ENCODE measurements at regions not wholly inside any gene's neighbourhood (a gene's known extent, or its start where the extent isn't known, plus 50 kb on each side); places are given as distances from the start of the nearest gene placed in this dataset.

GRCh38 chr11:134517115-134517514, 105.1 kb upstream of the B3GAT1 start:
- in situ Hi-C loops (cut with HindIII; ENCODE audit: low sequenced_read_pairs): no loop called here
- no peak for DNase-seq (ENCODE audit: low spot score)

- in situ Hi-C loops (cut with HindIII; ENCODE audit: low sequenced_read_pairs): no loop called here
- peak; percentile 5 for DNase-seq (ENCODE audit: low spot score)
These were observed 104.5 kb upstream of the B3GAT1 start for GRCh38 chr11:134516529-134516928.

DNA sequence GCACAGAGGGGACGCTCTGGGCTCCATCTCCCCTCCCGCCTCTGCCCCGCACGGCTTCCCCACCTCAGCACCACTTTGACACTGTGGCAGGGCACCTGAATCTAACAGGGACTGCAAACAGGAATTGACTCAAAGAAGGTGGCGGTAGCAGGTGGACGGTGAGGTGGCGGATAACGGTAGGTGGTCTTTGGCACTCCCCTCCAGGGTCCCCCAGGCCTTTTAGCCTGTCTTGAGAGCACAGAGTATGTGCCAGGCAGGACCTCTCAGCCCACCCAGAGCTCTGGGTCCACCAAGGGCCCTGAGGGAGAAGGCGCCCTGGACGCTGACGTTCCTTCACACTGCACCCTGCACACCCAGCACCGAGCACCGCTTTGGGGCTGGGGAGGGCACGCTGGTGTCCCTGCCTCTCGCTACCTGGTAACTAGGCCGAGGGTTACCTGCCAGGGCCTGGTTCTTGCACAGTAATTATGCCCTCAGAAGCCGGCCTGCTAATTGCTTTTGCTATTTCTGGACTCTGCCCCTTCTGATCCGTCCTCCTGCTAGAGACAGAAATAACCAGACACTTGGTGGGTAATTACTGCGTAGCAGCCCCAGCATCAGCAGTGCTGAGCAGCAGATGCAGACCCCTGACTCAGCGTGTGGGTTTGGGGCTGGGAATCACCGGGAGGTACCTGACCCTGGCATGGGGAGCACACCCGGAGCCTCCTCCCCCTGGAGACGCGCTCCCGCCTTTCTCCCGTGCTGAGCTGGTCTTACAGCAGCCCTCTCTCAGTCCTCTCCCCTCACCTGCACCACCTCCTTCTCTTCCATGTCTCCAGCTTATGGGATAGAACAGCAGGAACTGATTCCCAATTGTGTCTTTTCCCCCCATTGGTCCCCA, 103.3 kb upstream of the B3GAT1 start:
- in situ Hi-C loops (cut with HindIII; ENCODE audit: low sequenced_read_pairs): no loop called here
- peak; percentile 11 for DNase-seq (ENCODE audit: low spot score)

DNA sequence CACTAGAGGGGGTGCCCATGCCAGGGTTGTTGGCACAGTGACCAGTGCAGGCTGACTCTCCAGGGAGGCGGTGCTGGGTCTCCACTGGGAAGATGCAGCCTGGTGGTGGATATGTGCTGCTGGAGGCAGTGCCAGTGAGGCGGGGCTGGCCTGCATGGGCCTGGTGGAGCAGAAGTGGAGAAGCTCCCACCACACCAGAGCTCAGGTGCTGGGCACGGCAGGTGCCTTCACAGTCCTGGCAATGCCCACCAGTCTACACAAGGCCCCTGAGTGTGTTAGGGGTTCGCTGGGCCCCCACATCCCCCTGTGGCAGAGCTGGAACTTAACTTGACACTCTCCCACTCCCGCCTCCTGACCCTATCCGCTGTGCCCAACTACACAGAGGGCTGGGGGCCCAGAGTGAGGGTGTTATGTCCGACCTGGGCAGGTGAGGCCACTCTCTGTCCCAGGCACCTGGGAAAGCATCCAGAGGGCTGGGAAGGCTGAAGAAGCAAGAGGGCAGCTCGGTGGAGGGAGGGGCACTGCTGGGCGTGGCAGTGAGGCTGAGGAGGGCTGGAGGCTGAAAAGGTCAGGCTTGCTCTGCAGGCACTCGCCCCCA, 102.4 kb upstream of the B3GAT1 start:
- no peak for DNase-seq (ENCODE audit: low spot score)
- in situ Hi-C loops (cut with HindIII; ENCODE audit: low sequenced_read_pairs): no loop called here

GRCh38 chr11:134513585-134514120, 101.6 kb upstream of the B3GAT1 start:
- no peak for DNase-seq (ENCODE audit: low spot score)
- in situ Hi-C loops (cut with HindIII; ENCODE audit: low sequenced_read_pairs): no loop called here

DNA sequence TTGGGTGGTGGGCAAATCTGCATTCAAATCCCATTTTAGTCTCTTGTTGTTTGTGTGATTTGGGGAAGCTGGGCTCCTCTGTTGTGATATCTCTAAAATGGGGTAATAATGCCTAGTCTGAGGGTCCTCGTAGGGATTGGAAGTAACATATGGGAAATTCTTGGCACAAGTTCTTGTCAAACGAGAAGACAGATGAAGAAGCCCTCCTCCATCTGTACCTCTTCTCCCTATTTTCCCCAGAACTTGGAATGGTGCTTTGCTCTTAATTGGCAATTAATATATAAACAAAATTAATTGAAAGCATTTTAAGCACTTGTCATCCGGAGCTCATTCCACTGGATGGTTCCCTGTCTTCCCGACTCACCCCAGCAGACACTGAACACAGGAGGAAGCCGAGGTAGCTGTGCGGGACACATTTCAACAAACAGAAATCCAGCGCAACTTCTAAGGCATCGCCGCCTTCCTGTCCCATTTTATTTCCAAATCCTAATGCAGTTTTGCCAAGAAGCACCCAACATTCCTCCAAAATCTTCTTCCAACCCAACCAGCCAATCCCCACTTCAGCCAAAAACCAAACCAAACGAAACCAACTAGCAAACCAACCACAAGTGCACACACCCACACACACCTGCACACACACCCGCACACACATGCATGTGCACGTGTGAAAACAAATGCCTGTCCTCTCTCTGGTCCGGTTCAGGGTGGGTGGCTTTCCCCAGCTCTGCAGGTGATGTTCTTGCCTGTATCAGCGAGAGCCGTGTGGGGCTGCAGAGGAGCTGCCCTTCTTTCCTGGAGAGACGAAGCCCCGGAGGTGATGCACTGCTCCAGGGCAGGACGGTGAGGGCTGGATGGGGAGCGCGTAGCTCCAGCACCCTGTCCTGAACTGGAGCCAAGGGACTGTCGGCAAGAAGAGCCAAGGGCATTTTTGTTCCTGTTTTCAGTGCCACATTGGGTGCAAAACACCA, 100.8 kb upstream of the B3GAT1 start:
- in situ Hi-C loops (cut with HindIII; ENCODE audit: low sequenced_read_pairs): no loop called here
- DNase-seq (ENCODE audit: low spot score): no peak

- DNase-seq (ENCODE audit: low spot score): no peak
- in situ Hi-C loops (cut with HindIII; ENCODE audit: low sequenced_read_pairs): no loop called here
These were observed 100.0 kb upstream of the B3GAT1 start for GRCh38 chr11:134512061-134512460.

- no peak for DNase-seq (ENCODE audit: low spot score)
- in situ Hi-C loops (cut with HindIII; ENCODE audit: low sequenced_read_pairs): no loop called here
These were observed 99.2 kb upstream of the B3GAT1 start for GRCh38 chr11:134511255-134511654.

- DNase-seq (ENCODE audit: low spot score): no peak
- in situ Hi-C loops (cut with HindIII; ENCODE audit: low sequenced_read_pairs): no loop called here
These were observed 98.4 kb upstream of the B3GAT1 start for GRCh38 chr11:134510233-134511040.

DNA sequence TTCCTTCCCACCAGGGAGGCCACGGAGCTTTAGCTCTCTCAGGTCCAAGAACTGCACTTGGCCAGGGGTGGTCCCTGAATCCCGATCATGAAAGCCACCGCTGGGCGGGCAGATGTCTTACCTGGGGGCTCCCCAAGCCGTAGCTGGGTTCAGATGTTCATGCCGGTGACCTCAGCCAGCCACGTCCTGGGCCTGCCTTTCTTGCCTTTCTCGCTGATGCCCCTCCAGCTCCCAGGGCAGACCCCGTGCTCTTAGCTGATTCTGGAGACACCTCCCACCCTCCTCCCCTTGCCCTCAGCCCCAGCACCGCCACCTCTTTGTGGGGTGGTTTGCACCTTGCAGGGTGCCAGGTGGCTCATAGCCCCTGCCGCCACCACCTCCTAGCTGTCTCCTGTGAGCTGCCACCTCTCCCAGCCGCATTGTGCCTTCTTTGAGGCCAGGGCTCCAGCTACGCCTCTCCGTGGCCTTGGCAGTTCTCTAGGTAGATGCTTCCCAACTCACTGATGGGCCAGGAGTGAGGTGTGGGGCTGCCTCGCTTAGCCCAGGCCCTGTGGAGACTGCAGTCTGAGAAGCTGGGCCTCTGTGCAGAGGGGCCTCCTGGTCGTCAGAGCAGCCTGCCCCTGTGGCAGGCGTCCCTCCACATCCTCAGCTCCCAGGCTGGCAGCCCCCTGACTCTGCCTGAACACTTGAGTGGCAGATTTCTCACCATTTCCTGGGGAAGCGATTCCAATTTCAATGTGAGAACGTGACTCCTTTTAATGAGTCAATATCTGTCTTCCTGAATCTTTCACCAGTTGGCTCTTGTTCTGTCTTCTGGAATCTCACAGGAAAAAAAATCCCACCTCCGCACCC, 97.6 kb upstream of the B3GAT1 start:
- DNase-seq (ENCODE audit: low spot score): no peak
- in situ Hi-C loops (cut with HindIII; ENCODE audit: low sequenced_read_pairs): no loop called here

DNA sequence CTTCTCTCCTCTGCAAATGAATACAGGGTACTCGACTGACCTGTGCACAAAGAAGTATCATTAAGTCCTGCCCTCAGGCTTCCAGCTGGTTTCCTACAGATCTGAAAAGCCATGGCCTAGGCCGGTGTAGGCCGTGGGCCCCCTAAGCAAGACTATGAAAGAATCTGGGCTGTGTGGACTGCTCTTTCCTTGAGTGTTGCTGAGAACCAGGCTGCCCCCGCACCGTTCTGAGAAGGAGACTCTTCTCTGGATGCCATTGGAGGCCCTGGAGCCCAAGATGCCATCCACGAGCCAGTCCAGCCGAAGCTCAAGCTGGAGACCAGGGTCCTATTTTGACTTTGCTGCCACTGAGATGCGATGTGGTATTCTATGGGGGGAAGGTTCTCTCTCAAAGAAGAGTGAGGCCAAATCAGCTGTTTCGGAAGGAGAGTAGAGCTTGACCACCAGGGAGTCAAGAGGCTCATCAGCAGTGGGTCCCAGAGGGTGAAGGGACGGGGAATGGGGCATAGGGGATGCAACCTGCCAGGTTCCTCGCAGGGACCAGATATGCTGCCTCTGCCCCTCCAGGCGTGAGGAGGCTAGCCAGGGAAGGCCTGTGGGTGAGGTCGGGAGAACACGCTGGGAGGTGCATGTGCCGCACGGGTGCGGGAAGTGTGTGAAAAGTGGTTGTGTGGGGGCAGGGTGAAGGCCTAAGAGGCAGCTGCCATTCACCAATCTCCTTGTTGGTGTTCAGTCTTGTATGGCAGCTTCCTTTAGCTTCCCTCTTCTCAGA, 96.4 kb upstream of the B3GAT1 start:
- in situ Hi-C loops (cut with HindIII; ENCODE audit: low sequenced_read_pairs): no loop called here
- DNase-seq (ENCODE audit: low spot score): no peak

GRCh38 chr11:134506046-134506445, 94.0 kb upstream of the B3GAT1 start:
- in situ Hi-C loops (cut with HindIII; ENCODE audit: low sequenced_read_pairs): no loop called here
- DNase-seq (ENCODE audit: low spot score): no peak

DNA sequence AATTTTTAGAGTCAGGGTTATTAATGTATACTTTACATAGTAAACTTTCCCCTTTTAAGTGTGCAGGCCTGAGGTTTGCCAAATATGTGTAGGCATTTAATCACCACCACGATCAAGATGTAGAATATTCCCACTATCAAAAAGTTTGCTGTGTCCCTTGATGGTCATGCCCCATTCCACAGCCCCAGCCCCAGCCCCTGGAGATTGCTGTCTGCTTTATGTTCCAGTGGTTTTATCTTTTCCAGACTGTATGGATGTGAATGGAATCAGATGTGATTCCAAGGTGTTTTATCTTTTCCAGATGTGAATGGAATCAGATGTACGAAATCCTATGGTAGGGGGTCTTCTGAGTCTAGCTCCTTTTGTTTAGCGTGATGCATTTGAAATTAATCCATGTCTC, 93.1 kb upstream of the B3GAT1 start:
- in situ Hi-C loops (cut with HindIII; ENCODE audit: low sequenced_read_pairs): no loop called here

GRCh38 chr11:134504146-134504905, 92.3 kb upstream of the B3GAT1 start:
- DNase-seq (ENCODE audit: low spot score): no peak
- in situ Hi-C loops (cut with HindIII; ENCODE audit: low sequenced_read_pairs): no loop called here

More for the DNA sequence above, 93.1 kb upstream of the B3GAT1 start:
- DNase-seq (ENCODE audit: low spot score): no peak

DNA sequence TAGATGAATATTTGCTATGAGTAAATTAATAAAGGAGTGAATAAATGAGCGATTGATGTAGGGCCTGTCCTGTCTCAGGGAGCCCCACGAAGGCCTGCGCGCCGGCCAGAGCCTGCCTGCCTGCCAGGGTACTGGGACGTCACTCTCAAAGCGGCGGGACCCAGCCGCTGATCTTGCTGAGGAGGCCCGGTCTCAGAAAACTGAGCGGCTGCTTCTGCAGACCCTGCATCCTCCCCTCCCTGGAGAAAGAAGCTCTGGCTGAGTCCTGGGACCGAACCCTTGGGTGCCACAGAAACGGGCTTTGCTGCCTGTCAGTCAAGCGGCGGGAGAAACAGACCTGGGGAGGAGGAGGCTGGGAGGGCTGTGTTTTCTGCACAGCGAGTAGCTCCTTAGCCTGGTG, 91.6 kb upstream of the B3GAT1 start:
- in situ Hi-C loops (cut with HindIII; ENCODE audit: low sequenced_read_pairs): no loop called here
- no peak for DNase-seq (ENCODE audit: low spot score)

GRCh38 chr11:134503100-134503499, 91.1 kb upstream of the B3GAT1 start:
- in situ Hi-C loops (cut with HindIII; ENCODE audit: low sequenced_read_pairs): no loop called here
- no peak for DNase-seq (ENCODE audit: low spot score)
